HepG2 (cell line): ENCODE measurements at regions not wholly inside any gene's neighbourhood (a gene's known extent, or its start where the extent isn't known, plus 50 kb on each side); places are given as distances from the start of the nearest gene placed in this dataset.

Experiments
- ATAC-seq: fragments of 200-7000 bp; cut with Tn5 transposase; 3 replicates; pipeline ENCODE4 v1.9.1; 2020; ENCODE audit warnings: mild to moderate bottlenecking, moderate library complexity
- BruUV-seq: library from RNA; stranded (reverse); fragments of 400-500 nt; replicated peaks from 2 replicates; lab custom pipeline; 2021; lab: Mats Ljungman, UMichigan
- CTCF ChIA-PET: fragments of 300-600 bp; formaldehyde crosslinking; extraction: SDS; loops from one replicate; lab custom pipeline; 2021; ENCODE audit warnings: low total read pairs, inconsistent platforms, low intra/inter-chr PET ratio; lab: Yijun Ruan, JAX
- POLR2A ChIA-PET: fragments of 350-600 bp; sonication (Branson Sonifier 250); formaldehyde crosslinking; loops from one replicate; lab custom pipeline; 2020; ENCODE audit warnings: antibody characterized with exemption, inconsistent platforms; lab: Yijun Ruan, JAX
- DNase-seq: peaks from one replicate; pipeline ENCODE4 v3.0.0-alpha.2; 2015; ENCODE audit warnings: low spot score
- FAIRE-seq: peaks from 3 replicates; lab custom pipeline; 2011; peaks lifted over from hg19 to GRCh38; lab: Jason Lieb, UNC
- H2AFZ ChIP-seq: one replicate; pipeline ENCODE4 v1.6.1; 2011; ENCODE audit warnings: low read length, inconsistent platforms
- H3K27ac ChIP-seq: fragments of 300-600 bp; 3 replicates; pipeline ENCODE4 v1.8.0; 2011; ENCODE audit warnings: mixed run types, mild to moderate bottlenecking, mixed read lengths, low read length, inconsistent platforms; ENCODE audit not compliant: insufficient read depth; ENCODE audit errors: extremely low read length
- H3K27me3 ChIP-seq, 2 experiments: fragments of 200-600 bp in 1 of 2; 2 replicates in 1 of 2; 3 replicates in 1 of 2; pipeline versions ENCODE4 v1.6.0 to v1.8.0; 2011; ENCODE audit warnings: low read length in 2 of 2, mild to moderate bottlenecking in 2 of 2, moderate library complexity in 2 of 2, inconsistent platforms in 1 of 2; ENCODE audit not compliant: insufficient read depth in 2 of 2, control insufficient read depth in 1 of 2
- H3K36me3 ChIP-seq, 2 experiments: fragments of 200-600 bp in 1 of 2; replicated peaks in 1 of 2; 2 replicates in 1 of 2; 3 replicates in 1 of 2; pipeline versions ENCODE4 v1.5.1 to v1.8.0; 2011; ENCODE audit warnings: low read length in 2 of 2, inconsistent platforms in 1 of 2; ENCODE audit not compliant: insufficient read depth in 2 of 2, control insufficient read depth in 1 of 2
- H3K4me1 ChIP-seq: 2 replicates; pipeline ENCODE4 v1.5.1; 2012; ENCODE audit warnings: low read length, inconsistent platforms; ENCODE audit not compliant: insufficient read depth
- H3K4me2 ChIP-seq: 2 replicates; pipeline ENCODE4 v1.6.0; 2011; ENCODE audit warnings: low read depth, low read length, inconsistent platforms
- H3K4me3 ChIP-seq, 3 experiments: fragments of 200-600 bp in 1 of 3; sonication (generic), shearing (Covaris generic) in 1 of 3; replicated peaks in 1 of 3; 2 replicates each; pipeline ENCODE4 v1.5.1; 2011 to 2016; ENCODE audit warnings: low read length in 3 of 3, inconsistent platforms in 2 of 3, low read depth in 2 of 3, mild to moderate bottlenecking in 2 of 3, control low read depth in 1 of 3, mixed read lengths in 1 of 3; ENCODE audit not compliant: insufficient read depth in 1 of 3
- H3K79me2 ChIP-seq: one replicate; pipeline ENCODE4 v1.6.1; 2011; ENCODE audit warnings: low read length, inconsistent platforms; ENCODE audit not compliant: insufficient read depth
- H3K9ac ChIP-seq: 2 replicates; pipeline ENCODE4 v1.6.0; 2011; ENCODE audit warnings: mild to moderate bottlenecking, low read depth, low read length, inconsistent platforms; ENCODE audit not compliant: insufficient read depth
- H3K9me3 ChIP-seq: 2 replicates; pipeline ENCODE4 v1.5.1; 2012; ENCODE audit warnings: mild to moderate bottlenecking, low read length
- H4K20me1 ChIP-seq: 2 replicates; pipeline ENCODE4 v1.6.0; 2011; ENCODE audit warnings: inconsistent platforms, mild to moderate bottlenecking, low read length, moderate library complexity; ENCODE audit not compliant: insufficient read depth
- SYNCRIP ChIP-seq: fragments of 200-400 bp; formaldehyde crosslinking; IDR thresholded peaks from 2 replicates; pipeline ENCODE4 v1.6.1; 2018; ENCODE audit warnings: mild to moderate bottlenecking, low read depth, low read length; ENCODE audit not compliant: insufficient read depth
- ZNF598 ChIP-seq: sonication (generic); formaldehyde crosslinking; IDR thresholded peaks from 2 replicates; pipeline ENCODE4 v1.5.1; 2020; ENCODE audit warnings: mild to moderate bottlenecking, missing genetic modification reagents, borderline replicate concordance
- WGBS: methylation state at CpG from one replicate; pipeline ENCODE4 v1.1.6; 2017; ENCODE audit warnings: low lambda C conversion rate; 5-methylcytosine and 5-hydroxymethylcytosine counted together
- in situ Hi-C: cut with HindIII; loops from 2 replicates; pipeline ENCODE4 v1.10.0; 2017; ENCODE audit warnings: low pct_unique_long_range_greater_than_20kb; ENCODE audit not compliant: extremely low pct_ligation_motif_present
- intact Hi-C: fragments of 100-400 bp; cut with micrococcal nuclease; formaldehyde crosslinking; loops from one replicate; pipeline ENCODE4 v1.10.0; 2022; ENCODE audit not compliant: unreplicated experiment
- TF ChIP-seq, protein P1 (sequence below): IDR thresholded peaks from 2 replicates; pipeline ENCODE4 v1.6.1; 2016; ENCODE audit warnings: low read depth, missing genetic modification reagents, missing compliant biosample characterization

DNA sequence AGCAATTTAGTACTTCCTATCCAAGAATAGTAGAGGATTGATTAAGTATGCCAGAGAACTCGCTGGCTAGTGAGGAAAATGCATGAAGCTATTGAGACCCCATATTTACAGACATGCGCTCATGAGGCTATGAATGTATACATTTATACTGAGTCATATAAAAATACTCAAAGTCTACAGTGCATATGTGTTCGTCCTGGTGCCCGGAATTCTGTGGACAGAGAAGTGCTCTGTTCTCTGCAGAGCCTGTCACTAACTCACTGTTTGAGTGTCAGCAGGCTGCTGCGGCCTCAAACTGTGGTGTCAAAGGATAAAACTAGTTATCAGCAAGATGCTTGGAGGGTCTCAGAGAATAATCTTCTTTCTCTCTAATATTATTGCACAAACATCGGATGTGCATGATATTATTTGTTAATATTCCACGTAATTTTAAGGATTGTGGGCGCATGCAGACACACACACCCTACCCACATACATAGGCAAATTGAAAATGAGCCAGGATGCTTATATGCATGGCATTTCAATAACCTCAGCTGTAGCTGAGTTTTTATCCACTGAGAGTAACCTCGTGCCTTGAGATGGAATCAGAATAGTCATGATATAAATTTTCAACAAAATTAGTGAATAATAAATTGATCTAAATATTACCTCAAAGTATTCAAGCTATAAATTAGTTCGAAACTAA, 50.0 kb upstream of the TSC22D2 start:
- intact Hi-C loops: no loop called here
- Histone ChIP-seq H3K9me3 (no peaks in the 10 kb centered on the region), H2AFZ (no peak overlapping the region), H3K4me1 (peaks cover 7% of the 10 kb centered on the region)
- CTCF ChIA-PET: no interaction called here
- FAIRE-seq: no peak
- TF ChIP-seq, protein P1, sequence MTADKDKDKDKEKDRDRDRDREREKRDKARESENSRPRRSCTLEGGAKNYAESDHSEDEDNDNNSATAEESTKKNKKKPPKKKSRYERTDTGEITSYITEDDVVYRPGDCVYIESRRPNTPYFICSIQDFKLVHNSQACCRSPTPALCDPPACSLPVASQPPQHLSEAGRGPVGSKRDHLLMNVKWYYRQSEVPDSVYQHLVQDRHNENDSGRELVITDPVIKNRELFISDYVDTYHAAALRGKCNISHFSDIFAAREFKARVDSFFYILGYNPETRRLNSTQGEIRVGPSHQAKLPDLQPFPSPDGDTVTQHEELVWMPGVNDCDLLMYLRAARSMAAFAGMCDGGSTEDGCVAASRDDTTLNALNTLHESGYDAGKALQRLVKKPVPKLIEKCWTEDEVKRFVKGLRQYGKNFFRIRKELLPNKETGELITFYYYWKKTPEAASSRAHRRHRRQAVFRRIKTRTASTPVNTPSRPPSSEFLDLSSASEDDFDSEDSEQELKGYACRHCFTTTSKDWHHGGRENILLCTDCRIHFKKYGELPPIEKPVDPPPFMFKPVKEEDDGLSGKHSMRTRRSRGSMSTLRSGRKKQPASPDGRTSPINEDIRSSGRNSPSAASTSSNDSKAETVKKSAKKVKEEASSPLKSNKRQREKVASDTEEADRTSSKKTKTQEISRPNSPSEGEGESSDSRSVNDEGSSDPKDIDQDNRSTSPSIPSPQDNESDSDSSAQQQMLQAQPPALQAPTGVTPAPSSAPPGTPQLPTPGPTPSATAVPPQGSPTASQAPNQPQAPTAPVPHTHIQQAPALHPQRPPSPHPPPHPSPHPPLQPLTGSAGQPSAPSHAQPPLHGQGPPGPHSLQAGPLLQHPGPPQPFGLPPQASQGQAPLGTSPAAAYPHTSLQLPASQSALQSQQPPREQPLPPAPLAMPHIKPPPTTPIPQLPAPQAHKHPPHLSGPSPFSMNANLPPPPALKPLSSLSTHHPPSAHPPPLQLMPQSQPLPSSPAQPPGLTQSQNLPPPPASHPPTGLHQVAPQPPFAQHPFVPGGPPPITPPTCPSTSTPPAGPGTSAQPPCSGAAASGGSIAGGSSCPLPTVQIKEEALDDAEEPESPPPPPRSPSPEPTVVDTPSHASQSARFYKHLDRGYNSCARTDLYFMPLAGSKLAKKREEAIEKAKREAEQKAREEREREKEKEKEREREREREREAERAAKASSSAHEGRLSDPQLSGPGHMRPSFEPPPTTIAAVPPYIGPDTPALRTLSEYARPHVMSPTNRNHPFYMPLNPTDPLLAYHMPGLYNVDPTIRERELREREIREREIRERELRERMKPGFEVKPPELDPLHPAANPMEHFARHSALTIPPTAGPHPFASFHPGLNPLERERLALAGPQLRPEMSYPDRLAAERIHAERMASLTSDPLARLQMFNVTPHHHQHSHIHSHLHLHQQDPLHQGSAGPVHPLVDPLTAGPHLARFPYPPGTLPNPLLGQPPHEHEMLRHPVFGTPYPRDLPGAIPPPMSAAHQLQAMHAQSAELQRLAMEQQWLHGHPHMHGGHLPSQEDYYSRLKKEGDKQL: no peak
- no peak for TF ChIP-seq SYNCRIP
- no peak for TF ChIP-seq ZNF598 (CRISPR knock-in tag)
- TF ChIP-seq, all 625 proteins: peak for 0
- Histone ChIP-seq H3K36me3 (no peaks in the 10 kb centered on the region), H3K79me2 (no peaks in the 10 kb centered on the region), H3K4me3 (no peak overlapping the region), H3K27me3 (no peaks in the 10 kb centered on the region), H3K27ac (no peak overlapping the region), H4K20me1 (no peaks in the 10 kb centered on the region), H3K4me2 (no peak overlapping the region), H3K9ac (no peak overlapping the region)
- no TSS peak for BruUV-seq
- 41% methylated on average over 10 of the region's 10 CpGs for WGBS
- in situ Hi-C loops: no loop called here
- DNase-seq (no peak), ATAC-seq (no peak)
- POLR2A ChIA-PET: no interaction called here
